A549 (cell line): ENCODE measurements at regions not wholly inside any gene's neighbourhood (a gene's known extent, or its start where the extent isn't known, plus 50 kb on each side); places are given as distances from the start of the nearest gene placed in this dataset.

Experiments used
- ATAC-seq, 2 experiments: fragments of 200-7000 bp in 1 of 2; fragments of >200 bp in 1 of 2; cut with Nextera tagmentation in 1 of 2; cut with Tn5 transposase in 1 of 2; 3 replicates each; pipeline versions ENCODE4 v1.8.0 to v1.9.1; 2018 to 2020; ENCODE audit warnings: mild to moderate bottlenecking in 1 of 2, moderate library complexity in 1 of 2
- CTCF ChIA-PET: fragments of 300-600 bp; sonication (Branson Sonifier 250); formaldehyde crosslinking; extraction: SDS; loops from one replicate; lab custom pipeline; 2021; ENCODE audit warnings: antibody characterized with exemption, inconsistent platforms; lab: Yijun Ruan, JAX
- POLR2A ChIA-PET: fragments of 350-600 bp; formaldehyde crosslinking; extraction: SDS; loops from one replicate; lab custom pipeline; 2021; ENCODE audit warnings: antibody characterized with exemption, inconsistent platforms; lab: Yijun Ruan, JAX
- DNase-seq, 2 experiments: peaks; one replicate each; pipeline versions ENCODE4 v3.0.0 to v3.0.0-alpha.2; 2011 to 2016; ENCODE audit warnings: low read depth in 1 of 2, low spot score in 1 of 2
- FAIRE-seq: peaks from 2 replicates; lab custom pipeline; 2011; peaks lifted over from hg19 to GRCh38; lab: Jason Lieb, UNC
- H3K27ac ChIP-seq, 2 experiments: fragments of >200 bp; sonication (Bioruptor Twin); formaldehyde crosslinking; 3 replicates each; pipeline ENCODE4 v1.5.1; 2016 to 2017
- H3K4me1 ChIP-seq: fragments of >200 bp; sonication (Bioruptor Twin); formaldehyde crosslinking; 3 replicates; pipeline ENCODE4 v1.6.1; 2016
- H3K4me2 ChIP-seq: fragments of >200 bp; sonication (Bioruptor Twin); formaldehyde crosslinking; 3 replicates; pipeline ENCODE4 v1.6.1; 2016
- H3K4me3 ChIP-seq: fragments of >200 bp; sonication (Bioruptor Twin); formaldehyde crosslinking; 3 replicates; pipeline ENCODE4 v1.5.1; 2016
- H3K9me3 ChIP-seq: fragments of >200 bp; sonication (Bioruptor Twin); formaldehyde crosslinking; 3 replicates; pipeline ENCODE4 v1.6.1; 2016
- CHD2 ChIP-seq: fragments of 150-350 bp; IDR thresholded peaks from 2 replicates; pipeline ENCODE4 v1.6.1; 2014; ENCODE audit warnings: low read length; ENCODE audit not compliant: partially characterized antibody
- CHD4 ChIP-seq: fragments of 200-600 bp; sonication (generic); IDR thresholded peaks from 2 replicates; pipeline ENCODE4 v1.6.1; 2016; ENCODE audit warnings: antibody characterized with exemption, mild to moderate bottlenecking, borderline replicate concordance
- FOSL2 ChIP-seq, 2 experiments: fragments of 450-650 bp in 1 of 2; fragments of >200 bp in 1 of 2; sonication (Bioruptor Twin) in 1 of 2; formaldehyde crosslinking; IDR thresholded peaks; 2 replicates each; pipeline versions ENCODE4 v1.5.0 to v1.6.1; 2016 to 2020; ENCODE audit warnings: mild to moderate bottlenecking in 1 of 2, moderate library complexity in 1 of 2
- HDAC2 ChIP-seq: fragments of 200-600 bp; sonication (generic); IDR thresholded peaks from 2 replicates; pipeline ENCODE4 v1.6.1; 2016
- HEYL ChIP-seq: fragments of 250-450 bp; sonication (Bioruptor Pico); IDR thresholded peaks from 2 replicates; pipeline ENCODE4 v1.8.0; 2021; ENCODE audit warnings: mild to moderate bottlenecking, moderate library complexity
- HOXA7 ChIP-seq: fragments of 250-450 bp; sonication (Bioruptor Pico); IDR thresholded peaks from 2 replicates; pipeline ENCODE4 v1.5.0; 2020; ENCODE audit warnings: mild to moderate bottlenecking, moderate library complexity
- HOXB13 ChIP-seq: fragments of 250-450 bp; sonication (Bioruptor Pico); IDR thresholded peaks from 2 replicates; pipeline ENCODE4 v1.5.0; 2020; ENCODE audit warnings: low read depth, mild to moderate bottlenecking, moderate library complexity
- HOXB5 ChIP-seq: fragments of 250-450 bp; sonication (Bioruptor Pico); IDR thresholded peaks from 2 replicates; pipeline ENCODE4 v1.5.0; 2020; ENCODE audit warnings: mild to moderate bottlenecking, moderate library complexity
- KDM1A ChIP-seq: fragments of 200-600 bp; sonication (generic); IDR thresholded peaks from 2 replicates; pipeline ENCODE4 v1.6.1; 2016; ENCODE audit warnings: low read depth, mild to moderate bottlenecking
- KDM5A ChIP-seq: fragments of 200-600 bp; sonication (generic); IDR thresholded peaks from 2 replicates; pipeline ENCODE4 v1.6.1; 2016; ENCODE audit warnings: antibody characterized with exemption, mild to moderate bottlenecking
- MAFK ChIP-seq: fragments of 450-650 bp; IDR thresholded peaks from 2 replicates; pipeline ENCODE4 v1.6.1; 2014; ENCODE audit not compliant: partially characterized antibody
- MAX ChIP-seq: IDR thresholded peaks from 2 replicates; pipeline ENCODE4 v1.6.1; 2012
- MYC ChIP-seq: IDR thresholded peaks from 2 replicates; pipeline ENCODE4 v1.6.1; 2012; ENCODE audit warnings: mild to moderate bottlenecking, inconsistent platforms, low read length, improper control_type of control experiment, borderline replicate concordance
- NFE2L2 ChIP-seq: fragments of 150-350 bp; conservative IDR thresholded peaks from 2 replicates; pipeline ENCODE4 v1.6.1; 2014; ENCODE audit warnings: low read length
- NR3C1 ChIP-seq: fragments of >200 bp; sonication (Bioruptor Twin); formaldehyde crosslinking; IDR thresholded peaks from 3 replicates; pipeline ENCODE4 v1.6.1; 2017
- POLR2A ChIP-seq: IDR thresholded peaks from 2 replicates; pipeline ENCODE4 v1.6.1; 2012; ENCODE audit warnings: mild to moderate bottlenecking, low read length
- RFX5 ChIP-seq: fragments of 450-650 bp; IDR thresholded peaks from 2 replicates; pipeline ENCODE4 v1.7.1; 2014; ENCODE audit warnings: antibody characterized with exemption, mild to moderate bottlenecking, moderate library complexity
- SREBF2 ChIP-seq: fragments of 450-650 bp; IDR thresholded peaks from 2 replicates; pipeline ENCODE4 v1.6.1; 2014; ENCODE audit warnings: mild to moderate bottlenecking, moderate library complexity
- ZC3H11A ChIP-seq: fragments of 450-650 bp; IDR thresholded peaks from 2 replicates; pipeline ENCODE4 v1.6.1; 2014; ENCODE audit warnings: antibody characterized with exemption, mild to moderate bottlenecking
- ZSCAN20 ChIP-seq: fragments of 250-450 bp; sonication (Bioruptor Pico); IDR thresholded peaks from 2 replicates; pipeline ENCODE4 v1.8.0; 2022; ENCODE audit warnings: mild to moderate bottlenecking, moderate library complexity
- WGBS: methylation state at CpG from one replicate; pipeline ENCODE4 v1.1.6; 2017; ENCODE audit errors: missing lambda C conversion rate; 5-methylcytosine and 5-hydroxymethylcytosine counted together
- TF ChIP-seq, protein P1 (sequence below): fragments of 250-450 bp; sonication (Bioruptor Pico); IDR thresholded peaks from 2 replicates; pipeline ENCODE4 v1.5.0; 2020; ENCODE audit warnings: low read depth, mild to moderate bottlenecking, moderate library complexity
- TF ChIP-seq, protein P2 (sequence below): IDR thresholded peaks from 2 replicates; pipeline ENCODE4 v1.6.1; 2012; ENCODE audit warnings: low read depth, borderline replicate concordance
- TF ChIP-seq, protein P3 (sequence below): fragments of 200-600 bp; sonication (generic); IDR thresholded peaks from 2 replicates; pipeline ENCODE4 v1.6.1; 2016; ENCODE audit warnings: antibody characterized with exemption, mild to moderate bottlenecking, moderate library complexity

DNA sequence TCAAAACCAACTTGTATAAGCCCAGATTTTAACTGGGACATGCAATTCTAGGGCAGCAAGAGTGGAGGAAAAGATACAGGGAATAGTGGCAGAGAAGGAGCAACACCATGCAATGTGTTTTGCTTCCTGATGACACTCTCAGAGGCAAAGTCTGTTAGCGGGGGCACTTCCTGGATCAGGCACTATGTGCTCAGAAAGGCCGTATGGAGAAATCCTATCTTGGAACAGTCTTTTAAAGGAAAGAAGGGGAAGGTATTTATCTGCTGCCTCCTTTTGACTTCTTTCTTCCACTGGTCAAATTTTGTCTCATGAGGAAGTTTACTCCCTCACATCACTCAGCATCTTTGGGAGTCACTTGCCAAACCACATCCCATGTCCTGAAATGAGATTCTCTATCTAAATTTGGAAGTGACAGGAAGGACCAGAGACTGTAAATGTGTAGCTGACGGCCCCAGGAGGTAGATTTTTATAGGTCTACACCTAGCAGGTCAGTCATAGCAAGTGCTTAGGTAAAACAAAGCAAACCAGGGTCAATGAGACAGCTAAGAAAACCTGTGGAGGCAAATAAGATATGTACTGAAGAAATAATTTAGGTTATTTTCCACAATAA, 91.7 kb upstream of the ELOVL5 start:
- Histone ChIP-seq H3K9me3 (no peaks in the 10 kb centered on the region), H3K4me1 (peaks cover 8% of the 10 kb centered on the region; the same call in 1 of the 3 replicates), H3K4me2 (no peak overlapping the region), H3K27ac (no peak overlapping the region), H3K4me3 (no peak overlapping the region)
- ATAC-seq (no peak), FAIRE-seq (no peak), DNase-seq (no peak)
- 72% methylated on average over 3 of the region's 3 CpGs for WGBS
- TF ChIP-seq HOXB5 (CRISPR knock-in tag): no peak
- TF ChIP-seq, protein P1, sequence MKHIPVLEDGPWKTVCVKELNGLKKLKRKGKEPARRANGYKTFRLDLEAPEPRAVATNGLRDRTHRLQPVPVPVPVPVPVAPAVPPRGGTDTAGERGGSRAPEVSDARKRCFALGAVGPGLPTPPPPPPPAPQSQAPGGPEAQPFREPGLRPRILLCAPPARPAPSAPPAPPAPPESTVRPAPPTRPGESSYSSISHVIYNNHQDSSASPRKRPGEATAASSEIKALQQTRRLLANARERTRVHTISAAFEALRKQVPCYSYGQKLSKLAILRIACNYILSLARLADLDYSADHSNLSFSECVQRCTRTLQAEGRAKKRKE (CRISPR knock-in tag): no peak
- no peak for TF ChIP-seq ZSCAN20
- no peak for TF ChIP-seq CHD2
- TF ChIP-seq MAX: no peak
- TF ChIP-seq RFX5: no peak
- no peak for TF ChIP-seq NFE2L2
- TF ChIP-seq POLR2A: no peak
- no peak for TF ChIP-seq HEYL (CRISPR knock-in tag)
- no peak for TF ChIP-seq FOSL2 (IDR thresholded peaks at IDR 0.05)
- no peak for TF ChIP-seq FOSL2 (CRISPR knock-in tag; IDR thresholded peaks at IDR 0.05)
- TF ChIP-seq HOXB13 (CRISPR knock-in tag): no peak
- TF ChIP-seq HOXA7 (CRISPR knock-in tag): no peak
- TF ChIP-seq, protein P2, sequence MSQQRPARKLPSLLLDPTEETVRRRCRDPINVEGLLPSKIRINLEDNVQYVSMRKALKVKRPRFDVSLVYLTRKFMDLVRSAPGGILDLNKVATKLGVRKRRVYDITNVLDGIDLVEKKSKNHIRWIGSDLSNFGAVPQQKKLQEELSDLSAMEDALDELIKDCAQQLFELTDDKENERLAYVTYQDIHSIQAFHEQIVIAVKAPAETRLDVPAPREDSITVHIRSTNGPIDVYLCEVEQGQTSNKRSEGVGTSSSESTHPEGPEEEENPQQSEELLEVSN: no peak
- no peak for TF ChIP-seq ZC3H11A
- ChIA-PET POLR2A (no interaction called here), CTCF (interaction anchor here (0.6 to 5.2 kb wide), 3 partner anchors 53 to 504 kb away, joined by 3 to 40 read pairs (median 3); no protein-coding TSS in a partner anchor)

DNA sequence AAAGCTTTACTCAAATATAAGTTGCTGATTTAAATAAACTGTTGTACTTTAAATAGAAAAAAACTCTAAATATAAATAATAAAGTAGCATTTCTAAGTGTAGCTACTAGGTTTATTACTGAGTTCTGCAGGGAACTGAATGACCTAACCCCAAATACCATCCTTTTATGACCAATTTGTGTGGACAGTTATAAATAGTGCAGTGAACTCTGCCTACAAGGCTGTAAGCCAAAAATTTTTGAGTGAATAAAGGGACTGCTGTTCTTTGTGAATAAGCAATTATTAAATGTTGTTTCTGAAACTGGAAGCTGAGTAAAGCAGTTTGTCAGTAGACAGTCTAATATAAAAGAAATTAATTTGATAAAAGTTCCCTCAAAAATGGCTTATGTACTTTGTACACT, 90.8 kb upstream of the ELOVL5 start:
- Histone ChIP-seq H3K27ac (no peak overlapping the region), H3K4me2 (no peak overlapping the region), H3K9me3 (no peaks in the 10 kb centered on the region), H3K4me3 (no peak overlapping the region), H3K4me1 (peaks cover 8% of the 10 kb centered on the region; the same call in 1 of the 3 replicates)
- POLR2A ChIA-PET: no interaction called here
- ATAC-seq (no peak), DNase-seq (no peak), FAIRE-seq (no peak)
- CTCF ChIA-PET: interaction anchor here (1.1 to 5.2 kb wide), 2 partner anchors 130 to 268 kb away, joined by 3 to 40 read pairs; no protein-coding TSS in a partner anchor
- TF ChIP-seq HDAC2 (no peak), HOXB5 (CRISPR knock-in tag) (no peak), MAFK (no peak), NFE2L2 (no peak), MYC (no peak), SREBF2 (no peak), NR3C1 (no peak), KDM5A (no peak), KDM1A (no peak), CHD4 (no peak)
- TF ChIP-seq, protein P3, sequence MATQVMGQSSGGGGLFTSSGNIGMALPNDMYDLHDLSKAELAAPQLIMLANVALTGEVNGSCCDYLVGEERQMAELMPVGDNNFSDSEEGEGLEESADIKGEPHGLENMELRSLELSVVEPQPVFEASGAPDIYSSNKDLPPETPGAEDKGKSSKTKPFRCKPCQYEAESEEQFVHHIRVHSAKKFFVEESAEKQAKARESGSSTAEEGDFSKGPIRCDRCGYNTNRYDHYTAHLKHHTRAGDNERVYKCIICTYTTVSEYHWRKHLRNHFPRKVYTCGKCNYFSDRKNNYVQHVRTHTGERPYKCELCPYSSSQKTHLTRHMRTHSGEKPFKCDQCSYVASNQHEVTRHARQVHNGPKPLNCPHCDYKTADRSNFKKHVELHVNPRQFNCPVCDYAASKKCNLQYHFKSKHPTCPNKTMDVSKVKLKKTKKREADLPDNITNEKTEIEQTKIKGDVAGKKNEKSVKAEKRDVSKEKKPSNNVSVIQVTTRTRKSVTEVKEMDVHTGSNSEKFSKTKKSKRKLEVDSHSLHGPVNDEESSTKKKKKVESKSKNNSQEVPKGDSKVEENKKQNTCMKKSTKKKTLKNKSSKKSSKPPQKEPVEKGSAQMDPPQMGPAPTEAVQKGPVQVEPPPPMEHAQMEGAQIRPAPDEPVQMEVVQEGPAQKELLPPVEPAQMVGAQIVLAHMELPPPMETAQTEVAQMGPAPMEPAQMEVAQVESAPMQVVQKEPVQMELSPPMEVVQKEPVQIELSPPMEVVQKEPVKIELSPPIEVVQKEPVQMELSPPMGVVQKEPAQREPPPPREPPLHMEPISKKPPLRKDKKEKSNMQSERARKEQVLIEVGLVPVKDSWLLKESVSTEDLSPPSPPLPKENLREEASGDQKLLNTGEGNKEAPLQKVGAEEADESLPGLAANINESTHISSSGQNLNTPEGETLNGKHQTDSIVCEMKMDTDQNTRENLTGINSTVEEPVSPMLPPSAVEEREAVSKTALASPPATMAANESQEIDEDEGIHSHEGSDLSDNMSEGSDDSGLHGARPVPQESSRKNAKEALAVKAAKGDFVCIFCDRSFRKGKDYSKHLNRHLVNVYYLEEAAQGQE: no peak
- TF ChIP-seq, protein P1 (CRISPR knock-in tag): no peak
